HEK293T (cell line): ENCODE measurements at regions not wholly inside any gene's neighbourhood (a gene's known extent, or its start where the extent isn't known, plus 50 kb on each side); places are given as distances from the start of the nearest gene placed in this dataset.

Experiments used
- BHLHE40 ChIP-seq: fragments of 450-650 bp; IDR thresholded peaks from 2 replicates; pipeline ENCODE4 v1.6.1; 2016; ENCODE audit warnings: mild to moderate bottlenecking, moderate library complexity, borderline replicate concordance
- ELF4 ChIP-seq: fragments of 450-650 bp; IDR thresholded peaks from 2 replicates; pipeline ENCODE4 v1.6.1; 2017; ENCODE audit warnings: antibody characterized with exemption
- FOXA1 ChIP-seq: fragments of 450-650 bp; IDR thresholded peaks from 2 replicates; pipeline ENCODE4 v1.6.1; 2016; ENCODE audit warnings: mild to moderate bottlenecking
- FOXK2 ChIP-seq: fragments of 450-650 bp; IDR thresholded peaks from 2 replicates; pipeline ENCODE4 v1.6.1; 2016; ENCODE audit warnings: mild to moderate bottlenecking
- FOXM1 ChIP-seq: fragments of 450-650 bp; IDR thresholded peaks from 2 replicates; pipeline ENCODE4 v1.6.1; 2017; ENCODE audit warnings: mild to moderate bottlenecking, borderline replicate concordance
- HDGF ChIP-seq: fragments of 450-650 bp; IDR thresholded peaks from 2 replicates; pipeline ENCODE4 v1.6.1; 2017; ENCODE audit warnings: antibody characterized with exemption, borderline replicate concordance
- LEF1 ChIP-seq: fragments of 450-650 bp; IDR thresholded peaks from 2 replicates; pipeline ENCODE4 v1.6.1; 2017; ENCODE audit warnings: mild to moderate bottlenecking, borderline replicate concordance
- ZNF384 ChIP-seq: fragments of 450-650 bp; IDR thresholded peaks from 2 replicates; pipeline ENCODE4 v1.6.1; 2016

GRCh38 chr2:144650907-144651306, 131.0 kb upstream of the ZEB2 start:
- TF ChIP-seq LEF1 (no peak), BHLHE40 (no peak), HDGF (no peak), ZNF384 (no peak), FOXA1 (no peak), FOXK2 (no peak), ELF4 (no peak), FOXM1 (no peak)
